ENCODE measurements at regions not wholly inside any gene's neighbourhood (a gene's known extent, or its start where the extent isn't known, plus 50 kb on each side); places are given as distances from the start of the nearest gene placed in this dataset.

- Histone ChIP-seq H3K27me3 (ENCODE audit: control insufficient read depth, insufficient read depth, low read length) (no peaks in the 10 kb centered on the region), H3K27ac (no peak overlapping the region), H3K9me3 (ENCODE audit: control insufficient read depth, low read length) (no peaks in the 10 kb centered on the region), H3K4me1 (peaks cover 4% of the 10 kb centered on the region), H3K4me2 (ENCODE audit: low read length) (no peak overlapping the region), H3K79me2 (no peaks in the 10 kb centered on the region), H3K36me3 (ENCODE audit: control insufficient read depth, insufficient read depth, low read length) (no peaks in the 10 kb centered on the region), H3K4me3 (ENCODE audit: low read depth, low read length) (no peak overlapping the region), H3K9ac (no peak overlapping the region), H2AFZ (no peak overlapping the region)
- TF ChIP-seq CTCF (IDR thresholded peaks at IDR 0.05), result no peak
Measured at GRCh38 chr2:206887745-206888144, 51.6 kb upstream of the CPO start.
